IPS DF 6.9 (cell line): ENCODE measurements at regions not wholly inside any gene's neighbourhood (a gene's known extent, or its start where the extent isn't known, plus 50 kb on each side); places are given as distances from the start of the nearest gene placed in this dataset.

Experiments
- DNase-seq: peaks from one replicate; pipeline ENCODE4 v3.0.0-alpha.2; 2013; ENCODE audit warnings: low read depth, low spot score
- H3K27ac ChIP-seq: one replicate; pipeline ENCODE4 v1.5.1; 2013; ENCODE audit warnings: low read length, control low read depth
- H3K27me3 ChIP-seq: 2 replicates; pipeline ENCODE4 v1.6.1; 2013; ENCODE audit warnings: mild to moderate bottlenecking, low read length; ENCODE audit not compliant: control insufficient read depth, insufficient read depth
- H3K36me3 ChIP-seq: 2 replicates; pipeline ENCODE4 v1.6.1; 2013; ENCODE audit warnings: low read length; ENCODE audit not compliant: control insufficient read depth, insufficient read depth
- H3K4me1 ChIP-seq: 2 replicates; pipeline ENCODE4 v1.6.1; 2013; ENCODE audit warnings: low read length; ENCODE audit not compliant: control insufficient read depth, insufficient read depth
- H3K4me3 ChIP-seq: 2 replicates; pipeline ENCODE4 v1.5.1; 2013; ENCODE audit warnings: mild to moderate bottlenecking, low read length
- H3K9me3 ChIP-seq: 2 replicates; pipeline ENCODE4 v1.6.1; 2013; ENCODE audit warnings: low read length, inconsistent platforms; ENCODE audit not compliant: control insufficient read depth, insufficient read depth
- WGBS: extraction: QIAGEN DNeasy Blood & Tissue Kit; methylation state at CpG from one replicate; pipeline ENCODE4 v1.1.7; 2013; ENCODE audit warnings: mixed read lengths, missing lambda C conversion rate; ENCODE audit not compliant: insufficient read length, insufficient coverage; 5-methylcytosine and 5-hydroxymethylcytosine counted together

DNA sequence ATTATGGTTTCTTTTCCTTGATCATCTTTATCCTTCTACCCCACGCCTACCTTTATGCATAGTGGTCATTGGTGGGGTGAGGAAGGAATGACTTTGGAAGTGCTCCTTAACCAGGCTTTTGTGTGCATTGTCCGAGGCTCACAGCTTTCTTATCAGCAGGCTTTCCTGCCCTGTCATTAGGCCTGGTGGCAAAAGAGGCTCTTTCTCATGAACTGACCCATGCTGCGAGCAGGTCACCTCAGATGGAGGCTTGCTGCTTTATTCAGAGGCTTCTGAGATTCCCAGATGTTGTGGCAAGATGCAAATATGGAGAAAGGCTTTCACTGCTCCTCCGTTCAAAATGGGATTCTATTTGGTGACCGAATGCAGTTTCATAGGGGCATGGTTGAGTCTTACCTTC, 57.4 kb upstream of the DMRTA1 start:
- no CpG with 5 or more reads among the region's 5 CpGs for WGBS
- H3K4me1 ChIP-seq, result 0 out of 2 replicates have a peak, but pooled peaks cover 1% of the 10 kb centered on the region
- H3K9me3 ChIP-seq, result no peaks in the 10 kb centered on the region
- no peak overlapping the region for H3K27ac ChIP-seq
- no peak for DNase-seq
- H3K4me3 ChIP-seq, result no peak overlapping the region
- H3K36me3 ChIP-seq, result no peaks in the 10 kb centered on the region
- no peaks in the 10 kb centered on the region for H3K27me3 ChIP-seq

DNA sequence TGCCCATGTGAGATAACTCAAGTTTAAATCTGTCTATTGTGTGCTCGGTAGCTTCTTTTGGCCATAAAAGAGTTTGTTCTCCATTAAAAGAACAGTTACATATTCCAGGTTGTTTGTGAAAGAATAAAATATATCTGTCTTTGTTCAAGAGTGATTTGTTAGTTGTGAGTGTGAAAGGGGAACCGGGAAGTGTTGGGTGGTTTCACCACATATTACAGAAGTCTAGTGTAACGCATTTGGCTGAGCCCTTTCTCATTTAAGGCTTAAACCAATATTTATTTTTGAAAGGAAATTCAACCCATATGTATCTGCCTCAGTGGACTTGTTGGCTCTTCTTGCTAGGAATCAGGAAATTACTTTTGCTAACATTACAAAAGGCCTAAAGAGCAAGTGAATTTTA, 54.1 kb upstream of the DMRTA1 start:
- no CpG with 5 or more reads among the region's 3 CpGs for WGBS
- no peak for DNase-seq
- H3K27me3 ChIP-seq, result no peaks in the 10 kb centered on the region
- H3K36me3 ChIP-seq, result no peaks in the 10 kb centered on the region
- H3K9me3 ChIP-seq, result no peaks in the 10 kb centered on the region
- H3K4me1 ChIP-seq, result 0 out of 2 replicates have a peak, but pooled peaks cover 1% of the 10 kb centered on the region
- H3K4me3 ChIP-seq, result no peak overlapping the region
- no peak overlapping the region for H3K27ac ChIP-seq

DNA sequence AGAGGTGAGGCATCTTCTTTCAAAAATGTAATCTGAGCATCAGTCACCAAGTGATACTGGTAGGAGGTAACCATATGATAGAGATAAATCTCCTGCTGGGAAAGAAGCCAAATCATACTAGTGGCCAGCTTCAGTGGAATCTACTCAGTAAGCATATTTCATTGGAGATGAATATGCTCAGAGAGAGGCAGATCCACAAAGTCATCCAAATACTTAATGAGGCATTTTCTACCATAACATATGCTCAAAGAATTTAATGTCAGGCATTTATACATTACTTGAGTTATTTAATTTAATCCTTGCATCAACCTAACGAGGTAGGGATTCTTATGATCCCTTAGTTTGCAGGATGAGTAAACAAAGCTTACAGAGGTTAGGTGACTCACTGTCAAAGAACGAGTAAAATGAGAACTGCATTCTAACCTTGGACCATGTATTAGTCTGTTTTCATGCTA, 50.9 kb upstream of the DMRTA1 start:
- no CpG with 5 or more reads among the region's 2 CpGs for WGBS
- Histone ChIP-seq H3K4me1 (no peaks in the 10 kb centered on the region), H3K36me3 (no peaks in the 10 kb centered on the region), H3K9me3 (no peaks in the 10 kb centered on the region), H3K4me3 (no peak overlapping the region), H3K27ac (no peak overlapping the region), H3K27me3 (no peaks in the 10 kb centered on the region)
- DNase-seq, result no peak
